ENCODE measurements at regions not wholly inside any gene's neighbourhood (a gene's known extent, or its start where the extent isn't known, plus 50 kb on each side); places are given as distances from the start of the nearest gene placed in this dataset.

DNA sequence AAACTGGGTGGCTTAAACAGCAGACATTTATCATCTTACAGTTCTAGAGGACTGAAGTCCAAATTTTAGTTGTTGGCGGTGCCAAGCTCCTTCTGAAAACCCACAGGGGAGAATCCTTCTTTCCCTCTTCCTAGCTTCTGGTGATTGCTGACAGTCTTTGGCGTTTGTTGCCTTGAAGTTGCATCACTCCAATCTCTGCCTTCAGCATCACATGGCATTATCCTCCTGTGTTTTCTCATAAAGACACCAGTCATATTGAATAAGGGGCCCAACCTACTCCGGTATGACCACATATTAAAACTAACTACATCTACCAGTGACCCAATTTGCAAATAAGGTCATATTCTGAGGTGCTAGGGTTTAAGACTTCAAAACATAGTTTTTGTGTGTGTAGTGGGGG is 472.1 kb upstream of the IGFBP3 start:
- H3K9me3 ChIP-seq (ENCODE audit: control insufficient read depth, insufficient read depth, low read length), result no peaks in the 10 kb centered on the region
- H3K27ac ChIP-seq (ENCODE audit: low read depth, low read length), result no peak overlapping the region
- no peaks in the 10 kb centered on the region for H3K36me3 ChIP-seq (ENCODE audit: control insufficient read depth, insufficient read depth, low read length)
- no peaks in the 10 kb centered on the region for H3K4me1 ChIP-seq (ENCODE audit: control insufficient read depth, insufficient read depth, low read length)
- DNase-seq (ENCODE audit: low read depth in 4 of 6, low spot score in 6 of 6), result no peak
- WGBS (ENCODE audit: insufficient coverage), result 100% methylated on average over 2 of the region's 3 CpGs
- H3K4me3 ChIP-seq (ENCODE audit: low read depth, low read length), result no peak overlapping the region
- no peaks in the 10 kb centered on the region for H3K27me3 ChIP-seq (ENCODE audit: control insufficient read depth, insufficient read depth, low read length)

DNA sequence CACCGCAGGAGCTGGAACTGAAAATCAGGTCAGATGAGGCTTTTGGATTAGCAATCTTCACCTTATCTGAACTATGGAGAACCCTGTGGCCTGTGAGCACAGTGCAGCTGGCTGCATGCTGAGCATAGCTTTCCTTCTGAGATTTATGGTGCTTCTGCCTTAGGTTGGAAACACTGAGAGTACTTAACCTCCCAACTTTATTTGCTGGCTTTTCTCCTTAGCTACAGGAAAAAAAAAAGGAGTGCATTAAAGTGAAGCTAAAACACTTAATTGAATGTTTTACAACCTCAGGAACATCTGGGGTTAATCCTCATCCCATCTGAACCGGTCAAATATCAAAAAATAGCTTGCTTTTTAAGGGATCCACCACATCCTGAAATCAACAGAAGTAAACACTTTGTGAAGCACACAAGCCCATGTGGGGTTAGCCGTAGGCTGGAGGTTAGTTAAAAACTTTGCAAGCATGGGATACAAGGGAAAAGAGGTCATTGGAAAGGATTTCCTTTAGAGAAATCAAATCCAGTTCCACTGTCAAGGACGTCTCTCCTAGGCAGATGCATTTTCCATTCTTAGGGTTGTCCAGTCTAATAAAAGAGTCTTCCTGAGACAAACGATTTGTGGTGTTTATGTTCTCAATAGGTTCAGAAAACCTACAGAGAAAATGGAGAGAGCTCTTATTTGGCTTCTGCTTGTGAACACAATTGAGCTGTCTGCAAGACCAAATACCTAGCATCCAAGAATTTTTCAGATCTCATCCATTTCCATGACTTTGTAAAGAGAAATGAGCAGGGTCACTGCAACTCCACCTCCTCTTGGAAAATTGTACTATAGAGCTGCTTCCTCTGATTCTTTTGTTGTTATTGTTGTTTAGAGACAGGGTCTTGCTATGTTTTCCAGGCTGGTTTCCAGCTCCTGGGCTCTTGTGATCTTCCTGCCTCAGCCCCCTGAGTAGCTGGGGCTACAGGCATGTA is 470.4 kb upstream of the IGFBP3 start:
- H3K36me3 ChIP-seq (ENCODE audit: control insufficient read depth, insufficient read depth, low read length), result no peaks in the 10 kb centered on the region
- peak in 2 of 6 donors; percentile 18 to 26 for DNase-seq (ENCODE audit: low read depth in 4 of 6, low spot score in 6 of 6)
- no peaks in the 10 kb centered on the region for H3K4me1 ChIP-seq (ENCODE audit: control insufficient read depth, insufficient read depth, low read length)
- H3K27ac ChIP-seq (ENCODE audit: low read depth, low read length), result no peak overlapping the region
- no peak overlapping the region for H3K4me3 ChIP-seq (ENCODE audit: low read depth, low read length)
- H3K27me3 ChIP-seq (ENCODE audit: control insufficient read depth, insufficient read depth, low read length), result no peaks in the 10 kb centered on the region
- no peaks in the 10 kb centered on the region for H3K9me3 ChIP-seq (ENCODE audit: control insufficient read depth, insufficient read depth, low read length)
- 69% methylated on average over 2 of the region's 5 CpGs for WGBS (ENCODE audit: insufficient coverage)

DNA sequence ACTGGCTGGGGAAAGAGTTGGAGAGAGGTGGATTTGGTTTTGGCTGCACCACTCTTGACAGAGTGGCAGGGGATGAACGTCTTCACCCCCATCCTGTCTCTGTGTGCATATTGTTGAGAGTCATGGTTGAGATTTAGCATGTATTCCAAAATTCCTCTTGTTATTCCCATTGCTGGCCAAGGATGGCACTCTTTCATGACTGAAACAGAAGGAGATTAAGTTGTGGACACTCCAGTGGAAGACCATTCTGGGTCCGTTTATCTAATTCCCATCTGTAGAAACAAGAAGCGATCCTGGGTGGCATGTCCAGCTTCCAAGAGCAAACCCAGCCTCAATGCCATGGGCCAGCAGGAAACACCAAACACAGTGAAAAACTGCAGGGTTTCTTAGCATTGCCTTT is 469.0 kb upstream of the IGFBP3 start:
- H3K27me3 ChIP-seq (ENCODE audit: control insufficient read depth, insufficient read depth, low read length), result no peaks in the 10 kb centered on the region
- H3K27ac ChIP-seq (ENCODE audit: low read depth, low read length), result no peak overlapping the region
- no peak for DNase-seq (ENCODE audit: low read depth in 4 of 6, low spot score in 6 of 6)
- H3K4me3 ChIP-seq (ENCODE audit: low read depth, low read length), result no peak overlapping the region
- H3K9me3 ChIP-seq (ENCODE audit: control insufficient read depth, insufficient read depth, low read length), result no peaks in the 10 kb centered on the region
- H3K36me3 ChIP-seq (ENCODE audit: control insufficient read depth, insufficient read depth, low read length), result no peaks in the 10 kb centered on the region
- WGBS (ENCODE audit: insufficient coverage), result 86% methylated on average over 2 of the region's 3 CpGs
- no peaks in the 10 kb centered on the region for H3K4me1 ChIP-seq (ENCODE audit: control insufficient read depth, insufficient read depth, low read length)

DNA sequence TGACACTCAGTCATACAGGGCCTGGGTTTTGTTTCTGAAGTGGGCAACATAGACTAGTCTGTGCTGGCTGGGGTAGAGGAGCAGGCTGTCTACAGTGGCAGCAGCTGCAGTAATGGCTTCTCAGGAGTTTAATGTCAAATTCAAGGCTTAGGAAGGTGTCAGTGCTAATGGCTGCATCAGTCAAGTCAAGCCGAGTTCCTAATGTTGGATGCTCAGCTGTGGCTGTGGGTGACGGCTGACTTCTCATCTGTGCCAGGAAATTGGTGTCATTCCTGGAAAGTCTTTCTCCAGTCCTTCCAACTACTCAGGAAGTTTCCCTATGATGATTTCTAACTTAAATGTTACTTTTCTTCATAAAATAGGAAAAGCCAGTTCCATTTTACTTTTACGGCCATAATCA is 468.1 kb upstream of the IGFBP3 start:
- Histone ChIP-seq H3K27me3 (ENCODE audit: control insufficient read depth, insufficient read depth, low read length) (no peaks in the 10 kb centered on the region), H3K4me1 (ENCODE audit: control insufficient read depth, insufficient read depth, low read length) (no peaks in the 10 kb centered on the region), H3K4me3 (ENCODE audit: low read depth, low read length) (no peak overlapping the region), H3K9me3 (ENCODE audit: control insufficient read depth, insufficient read depth, low read length) (no peaks in the 10 kb centered on the region), H3K36me3 (ENCODE audit: control insufficient read depth, insufficient read depth, low read length) (no peaks in the 10 kb centered on the region), H3K27ac (ENCODE audit: low read depth, low read length) (no peak overlapping the region)
- DNase-seq (ENCODE audit: low read depth in 4 of 6, low spot score in 6 of 6), result no peak
- WGBS (ENCODE audit: insufficient coverage), result 92% methylated on average over 2 of the region's 3 CpGs

DNA sequence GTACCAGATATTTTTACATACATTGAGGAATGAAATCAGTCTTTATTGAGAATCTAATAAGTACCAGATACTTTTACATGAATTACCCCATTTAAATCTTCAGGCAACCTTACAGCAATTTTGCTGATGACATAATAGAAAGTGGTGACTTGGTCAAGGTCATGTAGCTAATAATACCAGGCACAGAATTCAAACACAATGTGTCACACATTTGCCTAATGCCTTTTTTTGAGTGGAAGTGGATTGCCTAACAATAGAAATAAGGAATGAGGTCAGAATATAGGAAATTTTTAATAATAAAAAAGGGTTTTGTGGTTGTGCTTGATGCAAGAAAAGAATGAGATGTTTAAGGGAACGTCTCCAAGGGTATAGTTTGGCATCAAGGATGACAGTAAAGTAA is 466.6 kb upstream of the IGFBP3 start:
- no peaks in the 10 kb centered on the region for H3K27me3 ChIP-seq (ENCODE audit: control insufficient read depth, insufficient read depth, low read length)
- H3K4me1 ChIP-seq (ENCODE audit: control insufficient read depth, insufficient read depth, low read length), result no peaks in the 10 kb centered on the region
- no peak overlapping the region for H3K27ac ChIP-seq (ENCODE audit: low read depth, low read length)
- no peaks in the 10 kb centered on the region for H3K9me3 ChIP-seq (ENCODE audit: control insufficient read depth, insufficient read depth, low read length)
- no peak overlapping the region for H3K4me3 ChIP-seq (ENCODE audit: low read depth, low read length)
- H3K36me3 ChIP-seq (ENCODE audit: control insufficient read depth, insufficient read depth, low read length), result no peaks in the 10 kb centered on the region
- WGBS (ENCODE audit: insufficient coverage), result no CpG with 5 or more reads among the region's 1 CpG
- DNase-seq (ENCODE audit: low read depth in 4 of 6, low spot score in 6 of 6), result no peak

DNA sequence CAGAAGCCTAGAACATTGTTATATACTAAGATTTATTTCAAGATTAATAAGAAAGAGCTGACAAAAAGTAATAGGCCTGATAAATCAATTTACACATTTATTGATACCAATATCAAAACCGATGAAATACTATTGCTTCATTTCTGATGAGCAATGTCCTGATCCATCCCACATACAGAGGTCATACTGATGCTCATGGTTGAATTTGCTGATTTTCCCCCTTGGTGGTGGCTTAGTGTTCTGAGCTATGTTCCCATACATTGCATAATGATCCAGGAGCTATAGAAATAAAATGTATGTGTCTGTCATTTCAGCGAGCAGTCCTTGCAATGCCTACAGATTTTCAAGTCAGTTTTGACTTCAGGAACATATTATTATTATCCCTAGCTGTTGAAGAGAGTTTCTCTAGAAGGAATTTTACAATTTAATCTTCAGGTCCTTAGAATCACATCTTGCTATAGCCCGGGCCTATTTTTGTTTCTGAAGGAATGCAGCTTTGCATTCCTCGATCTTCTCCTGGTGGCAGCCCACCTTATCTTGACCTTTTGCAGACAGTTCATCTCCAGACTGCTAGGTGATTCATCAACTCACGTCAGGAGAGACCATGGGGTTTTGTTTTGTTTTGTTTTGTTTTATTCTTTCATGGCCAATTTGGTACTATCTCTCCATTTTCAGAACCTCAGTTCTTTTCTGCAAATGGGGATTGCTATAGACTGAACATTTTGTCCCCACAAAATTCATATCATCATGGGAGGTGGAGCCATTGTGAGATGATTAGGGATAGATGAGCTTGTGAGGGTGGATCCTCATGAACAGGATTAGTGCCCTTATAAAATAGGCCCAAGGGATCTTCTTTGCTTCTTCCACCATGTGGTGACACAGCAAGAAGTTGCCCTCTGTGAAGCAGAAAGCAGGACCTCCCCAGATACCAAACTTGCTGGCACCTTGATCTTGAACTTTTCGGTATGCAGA is 465.6 kb upstream of the IGFBP3 start:
- Histone ChIP-seq H3K9me3 (ENCODE audit: control insufficient read depth, insufficient read depth, low read length) (no peaks in the 10 kb centered on the region), H3K4me3 (ENCODE audit: low read depth, low read length) (no peak overlapping the region), H3K36me3 (ENCODE audit: control insufficient read depth, insufficient read depth, low read length) (no peaks in the 10 kb centered on the region), H3K4me1 (ENCODE audit: control insufficient read depth, insufficient read depth, low read length) (no peaks in the 10 kb centered on the region), H3K27ac (ENCODE audit: low read depth, low read length) (no peak overlapping the region), H3K27me3 (ENCODE audit: control insufficient read depth, insufficient read depth, low read length) (no peaks in the 10 kb centered on the region)
- 96% methylated on average over 3 of the region's 6 CpGs for WGBS (ENCODE audit: insufficient coverage)
- no peak for DNase-seq (ENCODE audit: low read depth in 4 of 6, low spot score in 6 of 6)

DNA sequence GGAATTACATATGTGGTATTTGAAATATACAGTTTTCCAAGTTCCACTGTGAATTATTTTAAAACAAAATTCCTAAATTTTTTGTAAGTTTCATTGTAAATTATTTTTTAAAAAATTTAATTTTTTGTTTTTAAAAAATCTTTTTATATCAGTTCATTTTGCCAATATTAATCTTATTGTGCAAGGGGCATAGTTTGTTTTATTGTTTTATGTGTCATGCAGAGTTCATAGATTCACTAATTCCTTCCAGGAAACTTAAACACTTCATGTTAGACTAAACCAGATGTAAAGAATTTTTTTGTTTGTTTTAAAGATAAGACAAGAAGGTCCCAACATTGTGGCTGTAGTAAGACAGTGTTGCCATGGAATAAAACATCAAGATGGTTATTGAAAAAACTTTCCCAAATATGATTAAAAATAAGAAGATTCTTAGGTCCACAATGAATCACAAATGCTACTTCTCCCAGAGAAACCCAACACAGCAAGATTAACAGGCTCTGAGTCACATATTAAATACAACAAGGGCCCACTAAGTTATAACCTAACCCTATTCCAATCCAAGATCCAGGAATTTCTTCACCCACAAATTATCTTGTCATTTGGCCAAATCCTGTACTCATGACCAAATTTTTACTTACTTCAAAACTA is 464.7 kb upstream of the IGFBP3 start:
- H3K4me1 ChIP-seq (ENCODE audit: control insufficient read depth, insufficient read depth, low read length), result no peaks in the 10 kb centered on the region
- no peak overlapping the region for H3K4me3 ChIP-seq (ENCODE audit: low read depth, low read length)
- H3K27ac ChIP-seq (ENCODE audit: low read depth, low read length), result no peak overlapping the region
- no peaks in the 10 kb centered on the region for H3K9me3 ChIP-seq (ENCODE audit: control insufficient read depth, insufficient read depth, low read length)
- H3K27me3 ChIP-seq (ENCODE audit: control insufficient read depth, insufficient read depth, low read length), result no peaks in the 10 kb centered on the region
- H3K36me3 ChIP-seq (ENCODE audit: control insufficient read depth, insufficient read depth, low read length), result no peaks in the 10 kb centered on the region
- DNase-seq (ENCODE audit: low read depth in 4 of 6, low spot score in 6 of 6), result no peak

DNA sequence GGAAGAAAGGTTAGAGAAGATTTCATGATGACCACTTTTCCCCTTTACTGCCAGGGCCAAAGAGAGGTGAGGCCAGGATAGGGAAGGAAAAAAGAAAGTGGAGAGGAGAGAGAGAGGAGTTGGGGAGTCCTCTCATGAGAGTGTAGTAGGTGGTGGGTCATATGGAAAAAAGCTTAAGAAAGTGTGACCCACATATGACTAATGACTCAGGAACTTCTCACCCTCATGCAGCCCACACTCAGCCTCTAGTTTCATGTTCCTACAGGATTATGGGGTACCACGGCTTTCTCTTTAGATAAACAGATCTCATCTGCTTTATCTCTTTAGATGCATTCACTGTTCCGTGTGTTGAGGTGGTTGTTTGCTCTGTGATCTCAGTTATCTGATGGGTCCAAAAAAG is 462.5 kb upstream of the IGFBP3 start:
- no peak overlapping the region for H3K4me3 ChIP-seq (ENCODE audit: low read depth, low read length)
- H3K27ac ChIP-seq (ENCODE audit: low read depth, low read length), result no peak overlapping the region
- H3K4me1 ChIP-seq (ENCODE audit: control insufficient read depth, insufficient read depth, low read length), result no peaks in the 10 kb centered on the region
- DNase-seq (ENCODE audit: low read depth in 4 of 6, low spot score in 6 of 6), result no peak
- no peaks in the 10 kb centered on the region for H3K9me3 ChIP-seq (ENCODE audit: control insufficient read depth, insufficient read depth, low read length)
- H3K36me3 ChIP-seq (ENCODE audit: control insufficient read depth, insufficient read depth, low read length), result no peaks in the 10 kb centered on the region
- no peaks in the 10 kb centered on the region for H3K27me3 ChIP-seq (ENCODE audit: control insufficient read depth, insufficient read depth, low read length)
- WGBS (ENCODE audit: insufficient coverage), result no CpG with 5 or more reads among the region's 2 CpGs

DNA sequence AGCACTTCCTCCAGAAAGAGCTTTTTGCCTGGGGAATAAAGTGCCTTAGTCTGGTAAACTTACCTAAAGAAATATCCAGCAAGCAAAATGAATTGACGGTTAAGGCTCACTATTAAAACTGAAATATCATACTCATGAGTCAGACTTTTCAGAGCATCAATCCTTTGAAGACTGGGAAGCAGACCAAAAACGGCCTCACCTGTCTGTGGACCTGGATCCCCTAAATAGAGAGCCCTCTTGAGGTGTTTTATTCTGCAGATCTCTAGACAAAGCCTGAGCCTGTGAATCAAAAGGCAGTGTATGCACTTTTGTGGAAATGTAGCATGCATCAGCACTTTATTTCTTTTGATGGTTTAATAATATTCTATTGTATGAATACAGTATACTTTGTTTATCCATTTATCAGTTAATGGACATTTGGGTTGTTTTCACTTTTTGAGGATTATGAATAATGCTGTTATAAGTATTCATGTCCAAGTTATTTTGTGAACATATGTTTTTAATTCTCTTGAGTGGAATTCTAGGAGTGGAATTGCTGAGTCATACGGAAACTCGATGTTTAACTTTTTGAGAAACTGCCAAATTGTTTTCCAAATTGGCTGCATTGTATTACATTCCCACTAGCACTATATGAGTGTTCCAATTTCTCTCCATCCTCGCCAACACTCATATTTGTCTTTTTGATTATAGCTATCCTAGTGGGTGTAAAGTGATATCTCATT is 449.0 kb upstream of the IGFBP3 start:
- DNase-seq (ENCODE audit: low read depth in 4 of 6, low spot score in 6 of 6), result peak in 1 of 6 donors; percentile 31
- H3K27ac ChIP-seq (ENCODE audit: low read depth, low read length), result no peak overlapping the region

More for the DNA sequence above, 449.0 kb upstream of the IGFBP3 start:
- H3K9me3 ChIP-seq (ENCODE audit: control insufficient read depth, insufficient read depth, low read length), result no peaks in the 10 kb centered on the region
- WGBS (ENCODE audit: insufficient coverage), result 80% methylated on average over 2 of the region's 5 CpGs
- H3K36me3 ChIP-seq (ENCODE audit: control insufficient read depth, insufficient read depth, low read length), result no peaks in the 10 kb centered on the region
- no peaks in the 10 kb centered on the region for H3K27me3 ChIP-seq (ENCODE audit: control insufficient read depth, insufficient read depth, low read length)
- H3K4me1 ChIP-seq (ENCODE audit: control insufficient read depth, insufficient read depth, low read length), result no peaks in the 10 kb centered on the region
- H3K4me3 ChIP-seq (ENCODE audit: low read depth, low read length), result no peak overlapping the region

Measured in spinal cord (tissue), 9 donors.